GM23338 (cell line): ENCODE measurements at regions not wholly inside any gene's neighbourhood (a gene's known extent, or its start where the extent isn't known, plus 50 kb on each side); places are given as distances from the start of the nearest gene placed in this dataset.
A peak's percentile ranks its signal among the peaks of the same experiment; 100 is the strongest.

Experiments used
- ATAC-seq: fragments of 200-7000 bp; cut with Tn5 transposase; 3 replicates; pipeline ENCODE4 v1.9.1; 2020
- DNase-seq: peaks from one replicate; pipeline ENCODE4 v3.0.0-alpha.2; 2015; ENCODE audit warnings: low spot score
- H2AFZ ChIP-seq: fragments of 200-600 bp; sonication (generic); 2 replicates; pipeline ENCODE4 v1.8.0; 2016; ENCODE audit warnings: antibody characterized with exemption, mild to moderate bottlenecking, moderate library complexity
- H3F3A ChIP-seq: fragments of 200-600 bp; sonication (generic); replicated peaks from 2 replicates; pipeline ENCODE4 v1.8.0; 2017; ENCODE audit warnings: antibody characterized with exemption, mixed run types, low read depth
- H3K27ac ChIP-seq: fragments of 200-600 bp; sonication (generic); 2 replicates; pipeline ENCODE4 v1.6.1; 2016; ENCODE audit warnings: low read depth
- H3K27me3 ChIP-seq: fragments of 200-600 bp; sonication (generic); 2 replicates; pipeline ENCODE4 v1.8.0; 2016; ENCODE audit warnings: mild to moderate bottlenecking, mixed run types, moderate library complexity; ENCODE audit not compliant: insufficient read depth
- H3K36me3 ChIP-seq: fragments of 200-600 bp; sonication (generic); 2 replicates; pipeline ENCODE4 v1.8.0; 2016; ENCODE audit warnings: mild to moderate bottlenecking; ENCODE audit not compliant: insufficient read depth
- H3K4me1 ChIP-seq: fragments of 200-600 bp; sonication (generic); 2 replicates; pipeline ENCODE4 v1.8.0; 2016; ENCODE audit warnings: mild to moderate bottlenecking, moderate library complexity; ENCODE audit not compliant: insufficient read depth
- H3K4me2 ChIP-seq: fragments of 200-600 bp; sonication (generic); 2 replicates; pipeline ENCODE4 v1.7.1; 2017; ENCODE audit warnings: mixed run types
- H3K4me3 ChIP-seq: fragments of 200-600 bp; sonication (generic); 2 replicates; pipeline ENCODE4 v1.6.1; 2016; ENCODE audit warnings: mixed run types
- H3K79me2 ChIP-seq: fragments of 200-600 bp; sonication (generic); replicated peaks from 2 replicates; pipeline ENCODE4 v1.8.0; 2017; ENCODE audit warnings: mild to moderate bottlenecking; ENCODE audit not compliant: insufficient read depth
- H3K9me2 ChIP-seq: fragments of 200-600 bp; sonication (generic); 2 replicates; pipeline ENCODE4 v1.8.0; 2017; ENCODE audit not compliant: insufficient read depth
- H4K20me1 ChIP-seq: fragments of 200-600 bp; sonication (generic); replicated peaks from 2 replicates; pipeline ENCODE4 v1.8.0; 2017; ENCODE audit warnings: mild to moderate bottlenecking; ENCODE audit not compliant: insufficient read depth
- H3K27ac Mint-ChIP-seq: 2 replicates; pipeline ENCODE4 v1.8.0; 2020; ENCODE audit warnings: inconsistent platforms, mild to moderate bottlenecking, moderate library complexity, mixed read lengths
- H3K27me3 Mint-ChIP-seq: 3 replicates; pipeline ENCODE4 v1.8.0; 2022; ENCODE audit warnings: low read depth, mild to moderate bottlenecking, moderate library complexity, mixed read lengths, inconsistent platforms; ENCODE audit not compliant: insufficient read depth, poor library complexity
- H3K36me3 Mint-ChIP-seq: 3 replicates; pipeline ENCODE4 v1.8.0; 2021; ENCODE audit warnings: low read depth, mild to moderate bottlenecking, inconsistent platforms, moderate library complexity, mixed read lengths
- H3K4me1 Mint-ChIP-seq: 3 replicates; pipeline ENCODE4 v1.8.0; 2020; ENCODE audit warnings: mild to moderate bottlenecking, inconsistent platforms, mixed read lengths
- H3K4me3 Mint-ChIP-seq: 3 replicates; pipeline ENCODE4 v1.8.0; 2021; ENCODE audit warnings: moderate library complexity, mild to moderate bottlenecking, inconsistent platforms, mixed read lengths
- H3K9me3 Mint-ChIP-seq: 3 replicates; pipeline ENCODE4 v1.8.0; 2020; ENCODE audit warnings: moderate library complexity, mild to moderate bottlenecking, inconsistent platforms, mixed read lengths
- EZH2 ChIP-seq: fragments of 200-600 bp; sonication (generic); IDR thresholded peaks from one replicate; pipeline ENCODE4 v1.8.0; 2017; ENCODE audit warnings: antibody characterized with exemption, mild to moderate bottlenecking, low read depth; ENCODE audit not compliant: unreplicated experiment
- EZH2phosphoT487 ChIP-seq: fragments of 200-600 bp; sonication (generic); IDR thresholded peaks from one replicate; pipeline ENCODE4 v1.8.1; 2018; ENCODE audit warnings: antibody characterized with exemption; ENCODE audit not compliant: unreplicated experiment
- JUNB ChIP-seq: IDR thresholded peaks from one replicate; pipeline ENCODE4 v1.6.1; 2016; ENCODE audit warnings: antibody characterized with exemption; ENCODE audit not compliant: unreplicated experiment
- NANOG ChIP-seq: IDR thresholded peaks from 2 replicates; pipeline ENCODE4 v1.6.1; 2016; ENCODE audit warnings: antibody characterized with exemption, borderline replicate concordance
- POLR2AphosphoS5 ChIP-seq: IDR thresholded peaks from 2 replicates; pipeline ENCODE4 v1.6.1; 2016; ENCODE audit warnings: antibody characterized with exemption, low read depth
- REST ChIP-seq: IDR thresholded peaks from one replicate; pipeline ENCODE4 v1.6.1; 2018; ENCODE audit warnings: antibody characterized with exemption; ENCODE audit not compliant: unreplicated experiment
- STAT1 ChIP-seq: IDR thresholded peaks from one replicate; pipeline ENCODE4 v1.6.1; 2016; ENCODE audit warnings: antibody characterized with exemption; ENCODE audit not compliant: unreplicated experiment
- ZNF462 ChIP-seq: fragments of 250-450 bp; sonication (Bioruptor Pico); IDR thresholded peaks from 2 replicates; pipeline ENCODE4 v1.5.0; 2020; ENCODE audit warnings: mild to moderate bottlenecking, moderate library complexity

- TF ChIP-seq REST (no peak), STAT1 (no peak), ZNF462 (CRISPR knock-in tag) (no peak), POLR2AphosphoS5 (no peak), NANOG (no peak), EZH2phosphoT487 (no peak), JUNB (no peak)
These were observed 306.1 kb downstream of the CTH start (continued) for GRCh38 chr1:70717211-70717610.

- H3K27ac Mint-ChIP-seq, result no peak overlapping the region
- no peaks in the 10 kb centered on the region for H3K27me3 ChIP-seq
- no peaks in the 10 kb centered on the region for H3K27me3 Mint-ChIP-seq
- ATAC-seq, result no peak
- H2AFZ ChIP-seq, result peak overlapping the region; percentile 43; the same call in 1 of the 2 replicates
- no peaks in the 10 kb centered on the region for H3K36me3 ChIP-seq
- no peak overlapping the region for H3K4me3 Mint-ChIP-seq
- H3K4me2 ChIP-seq, result no peak overlapping the region
- no peak overlapping the region for H3K4me3 ChIP-seq
- no peak overlapping the region for H3K27ac ChIP-seq
- no peaks in the 10 kb centered on the region for H4K20me1 ChIP-seq
- peaks cover 4% of the 10 kb centered on the region; the same call in 1 of the 3 replicates for H3K4me1 Mint-ChIP-seq
- TF ChIP-seq POLR2AphosphoS5, result no peak
- TF ChIP-seq EZH2, result no peak
- H3K9me2 ChIP-seq, result 0 out of 2 replicates have a peak, but pooled peaks cover 4% of the 10 kb centered on the region
- no peaks in the 10 kb centered on the region for H3K36me3 Mint-ChIP-seq
- 0 out of 2 replicates have a peak, but pooled peaks cover 5% of the 10 kb centered on the region for H3K4me1 ChIP-seq
- no peaks in the 10 kb centered on the region for H3K79me2 ChIP-seq
- no peaks in the 10 kb centered on the region for H3K9me3 Mint-ChIP-seq
- DNase-seq, result no peak
- no peaks in the 10 kb centered on the region for H3F3A ChIP-seq
These were observed 306.6 kb downstream of the CTH start for GRCh38 chr1:70717656-70718055.
